GM18520 (cell line): ENCODE measurements at regions not wholly inside any gene's neighbourhood (a gene's known extent, or its start where the extent isn't known, plus 50 kb on each side); places are given as distances from the start of the nearest gene placed in this dataset.

Experiments used
- ATAC-seq: cut with Tn5 transposase; IDR thresholded peaks from one replicate; pipeline ENCODE4 v1.9.1; 2021; ENCODE audit not compliant: unreplicated experiment

GRCh38 chr13:59568306-59568705 is 595.4 kb downstream of the DIAPH3 start:
- ATAC-seq, result no peak

- no peak for ATAC-seq
Observed at GRCh38 chr13:59570204-59570603, 593.5 kb downstream of the DIAPH3 start.

- no peak for ATAC-seq
Observed at GRCh38 chr13:59584101-59584500, 579.6 kb downstream of the DIAPH3 start.

GRCh38 chr13:59584761-59585670 is 578.7 kb downstream of the DIAPH3 start:
- no peak for ATAC-seq

GRCh38 chr13:59587030-59587429 is 576.7 kb downstream of the DIAPH3 start:
- no peak for ATAC-seq

GRCh38 chr13:59587971-59588716 is 575.6 kb downstream of the DIAPH3 start:
- no peak for ATAC-seq

DNA sequence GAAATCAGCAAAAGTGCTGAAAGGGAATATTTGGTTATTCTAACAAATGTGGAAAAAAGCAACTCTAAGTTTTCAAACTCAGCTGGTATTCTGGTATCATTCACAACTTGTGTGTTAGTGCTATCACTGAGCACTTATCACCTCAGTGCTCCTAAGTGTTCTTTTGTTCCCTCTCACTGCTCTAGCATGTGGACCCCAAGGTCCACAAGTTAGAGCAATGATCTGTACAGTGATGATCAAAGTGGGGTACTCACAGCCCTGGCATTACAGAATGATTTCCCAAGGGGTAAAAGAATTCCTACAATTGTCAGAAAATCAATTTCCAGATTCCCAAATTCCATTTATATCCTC is 575.0 kb downstream of the DIAPH3 start:
- ATAC-seq, result no peak

DNA sequence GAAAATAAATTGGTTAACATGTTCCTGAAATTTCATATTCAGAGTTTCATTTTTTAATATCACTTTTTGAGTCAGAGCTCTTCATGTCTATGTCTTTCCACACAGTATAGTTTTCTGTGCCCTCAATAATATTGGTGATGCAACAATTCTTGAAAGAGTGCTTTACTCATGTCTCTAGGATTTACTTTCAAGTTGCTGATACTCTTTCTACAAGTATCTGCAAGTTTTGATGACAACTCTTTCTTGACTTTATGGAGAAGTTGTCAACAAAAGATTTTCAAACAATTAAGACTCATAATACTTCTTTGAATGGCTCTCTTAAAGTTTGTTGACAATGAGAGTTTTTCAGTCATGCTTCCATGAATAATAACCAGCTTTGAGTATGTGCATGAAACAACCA is 561.7 kb downstream of the DIAPH3 start:
- no peak for ATAC-seq

GRCh38 chr13:59603646-59604045 is 560.1 kb downstream of the DIAPH3 start:
- no peak for ATAC-seq

DNA sequence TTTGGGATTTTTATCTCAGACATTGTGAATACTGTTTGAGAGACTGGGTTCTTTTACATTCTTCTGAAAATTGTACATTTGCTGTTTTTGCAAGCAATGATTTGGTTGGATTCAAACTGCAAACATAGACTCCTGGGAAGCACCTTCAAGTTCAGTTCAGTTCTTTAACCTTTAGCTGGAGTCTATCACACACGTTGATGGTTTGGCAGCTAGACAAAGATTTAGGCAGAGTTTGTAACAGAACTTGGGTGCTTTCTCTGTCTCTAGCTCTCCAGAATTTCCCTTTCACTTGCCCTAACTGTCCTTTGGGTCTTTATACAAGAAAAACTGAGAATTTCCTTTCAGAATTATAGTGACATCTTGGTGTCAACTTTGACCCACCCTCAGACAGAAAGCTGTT is 556.6 kb downstream of the DIAPH3 start:
- no peak for ATAC-seq

- peak; percentile 53 for ATAC-seq
Observed at GRCh38 chr13:59607780-59608233, 555.9 kb downstream of the DIAPH3 start.

- ATAC-seq, result no peak
Observed at GRCh38 chr13:59609421-59609820, 554.3 kb downstream of the DIAPH3 start.
